HG02970 (cell line): ENCODE measurements at regions not wholly inside any gene's neighbourhood (a gene's known extent, or its start where the extent isn't known, plus 50 kb on each side); places are given as distances from the start of the nearest gene placed in this dataset.
A peak's percentile ranks its signal among the peaks of the same experiment; 100 is the strongest.

Experiments used
- ATAC-seq: cut with Tn5 transposase; IDR thresholded peaks from one replicate; pipeline ENCODE4 v1.9.1; 2021; ENCODE audit warnings: mild to moderate bottlenecking, moderate library complexity, moderate number of reproducible peaks; ENCODE audit not compliant: unreplicated experiment, low FRiP score

GRCh38 chr7:34263168-34263567, 357.8 kb downstream of the BMPER start:
- ATAC-seq: no peak

- no peak for ATAC-seq
These were observed 363.7 kb downstream of the BMPER start for GRCh38 chr7:34269084-34269483.

DNA sequence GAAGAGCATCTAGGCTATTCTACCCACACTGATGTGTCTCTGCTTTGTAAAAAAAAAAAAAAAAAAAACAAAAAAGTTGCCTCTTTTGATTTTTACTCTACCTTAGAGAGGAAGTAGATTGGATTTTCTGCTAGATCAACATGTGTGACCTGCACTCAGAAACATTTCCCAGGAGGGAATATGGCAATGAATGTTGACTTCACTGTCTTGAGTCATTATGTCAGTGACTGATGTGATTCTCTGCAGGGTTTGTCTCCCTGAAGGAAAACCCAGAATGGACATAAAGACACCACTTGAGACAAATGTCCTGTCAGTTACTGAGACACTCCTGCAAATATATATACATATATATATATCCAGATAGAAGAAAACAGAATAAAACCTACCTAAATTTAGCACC, 370.3 kb downstream of the BMPER start:
- ATAC-seq: no peak

GRCh38 chr7:34277016-34277802, 371.9 kb downstream of the BMPER start:
- ATAC-seq: peak; percentile 64

GRCh38 chr7:34277803-34278199, 372.5 kb downstream of the BMPER start:
- no peak for ATAC-seq

GRCh38 chr7:34281260-34281659, 375.9 kb downstream of the BMPER start:
- ATAC-seq: no peak

DNA sequence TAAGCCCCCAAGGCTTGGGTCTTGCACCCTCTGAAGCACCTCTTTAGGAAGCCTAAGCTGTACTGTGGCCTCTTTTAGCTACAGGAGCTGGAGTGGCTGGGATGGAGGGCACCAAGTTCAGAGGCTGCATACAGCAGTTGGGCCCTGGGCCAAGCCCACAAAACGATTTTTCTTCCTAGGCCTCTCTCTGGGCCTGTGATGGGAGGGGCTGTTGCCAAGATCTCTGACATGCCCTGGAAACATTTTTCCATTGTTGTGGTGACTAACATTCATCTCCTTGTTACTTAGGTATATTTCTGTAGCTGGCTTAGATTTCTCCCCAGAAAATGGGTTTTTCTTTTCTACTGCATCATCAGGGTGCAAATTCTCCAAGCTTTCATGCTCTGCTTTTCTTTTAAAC, 375.7 kb upstream of the NPSR1 start:
- no peak for ATAC-seq

DNA sequence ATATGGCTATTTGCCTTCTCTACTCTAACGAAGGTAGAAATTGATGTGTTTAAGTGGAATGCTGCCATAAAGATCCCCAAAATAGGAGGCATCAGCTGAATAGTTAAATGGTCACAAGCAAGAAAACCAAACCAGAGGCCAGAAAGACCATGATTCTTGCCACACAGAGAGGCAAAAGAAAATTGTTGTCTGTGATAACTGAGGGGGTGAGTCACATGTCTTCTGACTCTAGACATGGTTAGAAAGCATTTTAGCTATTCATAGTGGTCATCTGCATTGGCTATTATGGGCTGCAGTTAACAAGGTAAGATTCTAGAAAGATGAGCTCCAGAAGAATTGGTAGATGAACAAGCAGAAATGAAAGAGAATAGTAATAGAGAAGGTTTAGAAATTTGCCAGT, 361.4 kb upstream of the NPSR1 start:
- no peak for ATAC-seq

GRCh38 chr7:34298492-34299013, 359.5 kb upstream of the NPSR1 start:
- ATAC-seq: no peak

GRCh38 chr7:34299066-34299465, 359.0 kb upstream of the NPSR1 start:
- no peak for ATAC-seq

GRCh38 chr7:34307540-34307939, 350.5 kb upstream of the NPSR1 start:
- ATAC-seq: no peak

DNA sequence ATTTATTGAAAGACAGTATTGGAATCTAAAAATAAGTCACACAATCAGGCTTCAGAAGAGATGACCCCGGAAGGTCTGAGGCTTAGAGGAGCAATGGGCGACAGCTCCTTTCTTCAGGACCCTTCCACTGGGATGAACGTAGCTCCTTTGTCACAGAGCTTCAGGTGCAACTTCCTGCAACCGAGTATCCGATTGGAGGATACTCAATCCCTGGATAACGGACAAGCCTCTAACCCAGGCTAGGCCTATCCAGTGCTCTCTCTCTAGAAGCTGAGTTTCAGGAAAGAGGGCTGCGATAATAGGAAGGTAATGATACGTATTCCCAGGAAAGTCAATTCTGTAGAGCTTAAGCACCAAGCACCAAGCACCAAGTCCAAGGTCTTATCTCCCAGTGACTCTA, 349.4 kb upstream of the NPSR1 start:
- no peak for ATAC-seq

GRCh38 chr7:34309116-34309515, 348.9 kb upstream of the NPSR1 start:
- no peak for ATAC-seq

DNA sequence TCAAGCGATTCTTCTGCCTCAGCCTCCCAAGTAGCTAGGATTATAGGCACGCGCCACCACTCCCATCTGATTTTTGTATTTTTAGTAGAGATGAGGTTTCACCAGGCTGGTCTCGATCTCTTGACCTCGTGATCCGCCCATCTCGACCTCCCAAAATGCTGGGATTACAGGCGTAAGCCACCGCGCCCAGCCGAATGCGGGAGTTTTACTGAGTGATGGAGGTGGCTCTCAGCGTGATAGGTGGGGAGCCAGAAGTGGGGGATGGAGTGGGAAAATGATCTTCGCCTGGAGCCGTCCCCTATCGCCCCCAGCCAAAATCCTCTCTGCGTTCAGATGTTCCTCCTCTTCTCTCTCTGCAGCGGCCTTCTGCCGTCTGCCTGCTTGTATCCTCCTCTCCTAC, 348.4 kb upstream of the NPSR1 start:
- ATAC-seq: no peak

- ATAC-seq: no peak
These were observed 346.4 kb upstream of the NPSR1 start for GRCh38 chr7:34311591-34311990.

DNA sequence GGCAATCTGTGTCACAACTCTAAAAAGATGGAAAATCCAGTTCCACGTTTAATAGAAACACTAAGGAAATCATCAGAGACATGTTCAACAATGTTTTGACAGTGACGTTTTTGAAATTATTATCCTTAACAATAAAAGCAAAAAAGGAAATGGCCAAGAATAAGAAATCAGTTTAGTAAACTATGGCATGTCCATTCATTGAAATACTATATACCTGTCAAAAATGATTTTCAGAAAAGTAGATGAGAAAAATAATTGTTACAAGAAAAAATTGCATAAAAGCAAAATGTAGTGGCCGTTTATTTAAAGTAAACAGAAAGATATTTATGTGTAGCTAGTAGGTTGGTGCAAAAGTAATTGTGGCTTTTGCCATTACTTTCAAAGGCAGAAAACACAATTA, 345.4 kb upstream of the NPSR1 start:
- no peak for ATAC-seq

DNA sequence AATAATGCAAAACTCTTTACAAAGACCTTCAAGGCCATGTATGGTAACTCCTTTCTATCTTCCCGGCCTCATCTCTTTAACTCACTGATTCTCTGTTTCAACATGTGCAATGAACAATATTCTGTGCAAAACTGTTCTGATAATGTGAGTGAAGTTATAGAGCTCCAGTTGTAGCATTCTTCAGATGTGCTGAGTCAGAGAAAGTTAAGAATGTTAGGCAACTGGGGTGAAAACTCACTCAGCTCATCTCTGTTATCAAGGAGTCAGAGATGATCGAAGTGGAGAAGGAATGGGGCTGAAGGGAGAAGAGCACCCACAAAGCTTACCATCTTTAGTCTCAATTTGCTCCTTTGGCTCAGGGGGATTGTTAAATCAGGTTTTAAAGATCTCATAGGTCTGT, 344.7 kb upstream of the NPSR1 start:
- ATAC-seq: no peak

DNA sequence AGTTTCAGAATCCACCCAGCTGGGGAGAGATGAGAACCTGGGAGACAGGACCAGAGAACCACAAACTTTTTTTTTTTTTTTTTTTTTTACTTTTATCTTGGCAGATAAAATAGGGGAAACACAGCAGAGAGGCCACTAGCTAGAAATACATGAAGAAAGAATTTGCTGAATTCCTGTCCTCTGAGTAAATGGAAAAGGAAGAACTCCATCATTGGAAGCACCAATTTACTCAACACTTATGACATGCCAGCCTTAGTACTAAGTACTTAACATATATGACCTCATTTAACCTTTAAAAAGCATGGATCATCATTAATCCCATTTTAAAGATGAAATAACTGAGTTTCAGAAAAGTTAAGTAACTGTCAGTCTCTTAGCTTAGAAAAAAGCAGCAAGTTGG, 343.0 kb upstream of the NPSR1 start:
- no peak for ATAC-seq

DNA sequence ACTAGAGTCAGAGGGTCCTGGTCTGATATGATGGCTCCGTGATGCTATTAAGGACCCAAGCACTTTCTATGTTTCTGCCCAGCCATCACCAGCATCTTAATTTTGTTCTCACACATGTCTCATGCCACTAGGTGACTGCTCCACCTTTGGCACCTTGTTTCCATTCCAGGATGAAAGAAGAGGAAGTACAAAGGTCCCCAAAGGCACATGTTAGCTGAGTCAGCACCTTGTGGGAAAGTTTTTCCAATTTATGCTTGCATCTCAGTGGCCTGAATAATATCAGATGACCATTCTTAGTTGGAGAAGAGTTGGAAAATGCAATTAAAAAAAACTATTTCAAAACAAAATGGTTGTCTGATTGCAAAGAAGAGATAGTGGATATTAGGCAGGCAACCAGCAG, 341.0 kb upstream of the NPSR1 start:
- no peak for ATAC-seq

DNA sequence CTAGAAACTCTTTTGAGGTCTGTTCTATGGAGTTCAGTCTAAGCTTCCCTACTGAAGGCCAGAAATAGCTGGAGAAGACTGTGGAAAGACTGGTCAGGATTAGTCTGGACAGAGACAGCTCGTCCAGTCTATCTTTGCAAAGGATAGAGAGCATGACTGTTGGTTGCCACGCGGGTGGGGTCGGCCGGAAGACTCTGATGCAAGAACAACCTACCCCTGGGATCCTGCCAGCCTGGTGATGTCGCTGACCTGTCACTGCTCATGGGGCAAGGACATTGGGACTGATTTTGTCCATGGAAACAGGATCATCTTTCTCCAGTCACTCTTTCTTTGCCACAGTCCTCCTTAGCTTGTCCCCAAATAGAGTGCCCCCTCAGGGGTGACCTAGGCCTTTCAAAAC, 337.6 kb upstream of the NPSR1 start:
- ATAC-seq: no peak

- peak; percentile 96 for ATAC-seq
These were observed 336.9 kb upstream of the NPSR1 start for GRCh38 chr7:34320926-34321661.

DNA sequence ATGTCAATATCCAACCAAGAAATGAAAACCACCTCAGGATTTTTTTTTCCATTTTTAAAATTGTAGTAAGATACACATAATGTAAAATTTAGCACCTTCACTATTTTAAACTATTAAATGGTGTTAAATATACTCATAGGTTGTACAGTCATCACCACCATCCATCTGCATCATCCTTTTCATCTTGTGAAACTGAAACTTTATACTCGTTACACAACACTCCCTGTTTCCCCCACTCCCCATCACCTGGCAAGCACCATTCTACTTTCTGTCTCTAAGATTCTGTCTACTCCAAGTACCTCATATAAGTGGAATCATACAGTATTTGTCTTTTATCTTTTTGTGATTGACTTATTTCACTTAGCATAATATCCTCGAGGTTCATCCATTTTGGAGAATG, 335.2 kb upstream of the NPSR1 start:
- ATAC-seq: no peak
